H54 (cell line): ENCODE measurements at regions not wholly inside any gene's neighbourhood (a gene's known extent, or its start where the extent isn't known, plus 50 kb on each side); places are given as distances from the start of the nearest gene placed in this dataset.

ENCODE experiments used
- DNase-seq: peaks from one replicate; pipeline ENCODE4 v3.0.0; 2011; ENCODE audit warnings: low spot score, mixed read lengths; ENCODE audit not compliant: insufficient read length
- FAIRE-seq: peaks from 3 replicates; lab custom pipeline; 2011; peaks lifted over from hg19 to GRCh38; lab: Jason Lieb, UNC
- POLR2A ChIP-seq: IDR thresholded peaks from 2 replicates; pipeline ENCODE4 v1.6.1; 2011; ENCODE audit warnings: low read depth, mild to moderate bottlenecking, low read length

GRCh38 chr2:216553482-216554240 is 55.0 kb downstream of the RPL37A start:
- FAIRE-seq (no peak), DNase-seq (no peak)
- no peak for TF ChIP-seq POLR2A

GRCh38 chr2:216554286-216554685 is 55.6 kb downstream of the RPL37A start:
- DNase-seq: no peak
- no peak for FAIRE-seq
- no peak for TF ChIP-seq POLR2A

GRCh38 chr2:216554755-216555154 is 56.1 kb downstream of the RPL37A start:
- DNase-seq (no peak), FAIRE-seq (no peak)
- no peak for TF ChIP-seq POLR2A

GRCh38 chr2:216555274-216555673 is 56.6 kb downstream of the RPL37A start:
- DNase-seq (peak; percentile 48), FAIRE-seq (peak; percentile 72)
- TF ChIP-seq POLR2A: no peak

- TF ChIP-seq POLR2A: no peak
- DNase-seq: no peak
- FAIRE-seq: no peak
These were observed 57.6 kb downstream of the RPL37A start for GRCh38 chr2:216556202-216556601.

- FAIRE-seq (no peak), DNase-seq (no peak)
- no peak for TF ChIP-seq POLR2A
These were observed 58.8 kb downstream of the RPL37A start for GRCh38 chr2:216557413-216557812.

- DNase-seq (no peak), FAIRE-seq (no peak)
- no peak for TF ChIP-seq POLR2A
These were observed 59.2 kb downstream of the RPL37A start for GRCh38 chr2:216557820-216558219.

- DNase-seq (no peak), FAIRE-seq (no peak)
- TF ChIP-seq POLR2A: no peak
These were observed 61.0 kb downstream of the RPL37A start for GRCh38 chr2:216559625-216560156.

GRCh38 chr2:216560838-216561270 is 62.2 kb downstream of the RPL37A start:
- FAIRE-seq (no peak), DNase-seq (no peak)
- TF ChIP-seq POLR2A: no peak

GRCh38 chr2:216562696-216563435 is 64.2 kb downstream of the RPL37A start:
- FAIRE-seq (no peak), DNase-seq (no peak)
- TF ChIP-seq POLR2A: no peak

- no peak for TF ChIP-seq POLR2A
- no peak for FAIRE-seq
- no peak for DNase-seq
These were observed 65.0 kb downstream of the RPL37A start for GRCh38 chr2:216563646-216564045.

GRCh38 chr2:216564611-216565010 is 66.0 kb downstream of the RPL37A start:
- TF ChIP-seq POLR2A: no peak

GRCh38 chr2:216565956-216566355 is 67.3 kb upstream of the IGFBP2 start:
- no peak for TF ChIP-seq POLR2A
- no peak for DNase-seq
- no peak for FAIRE-seq

More at GRCh38 chr2:216564611-216565010, 66.0 kb downstream of the RPL37A start:
- FAIRE-seq (no peak), DNase-seq (no peak)

GRCh38 chr2:216568576-216568975 is 64.6 kb upstream of the IGFBP2 start:
- no peak for DNase-seq

More at GRCh38 chr2:216568576-216568975, 64.6 kb upstream of the IGFBP2 start:
- FAIRE-seq: no peak
- no peak for TF ChIP-seq POLR2A
